22Rv1 (cell line): ENCODE measurements at regions not wholly inside any gene's neighbourhood (a gene's known extent, or its start where the extent isn't known, plus 50 kb on each side); places are given as distances from the start of the nearest gene placed in this dataset.

Experiments used
- ZFX ChIP-seq: fragments of 450-650 bp; IDR thresholded peaks from 2 replicates; pipeline ENCODE4 v1.6.1; 2017; ENCODE audit warnings: antibody characterized with exemption, borderline replicate concordance
- TF ChIP-seq, protein P1 (sequence below): fragments of 450-650 bp; IDR thresholded peaks from 2 replicates; pipeline ENCODE4 v1.5.1; 2017; ENCODE audit warnings: mild to moderate bottlenecking

DNA sequence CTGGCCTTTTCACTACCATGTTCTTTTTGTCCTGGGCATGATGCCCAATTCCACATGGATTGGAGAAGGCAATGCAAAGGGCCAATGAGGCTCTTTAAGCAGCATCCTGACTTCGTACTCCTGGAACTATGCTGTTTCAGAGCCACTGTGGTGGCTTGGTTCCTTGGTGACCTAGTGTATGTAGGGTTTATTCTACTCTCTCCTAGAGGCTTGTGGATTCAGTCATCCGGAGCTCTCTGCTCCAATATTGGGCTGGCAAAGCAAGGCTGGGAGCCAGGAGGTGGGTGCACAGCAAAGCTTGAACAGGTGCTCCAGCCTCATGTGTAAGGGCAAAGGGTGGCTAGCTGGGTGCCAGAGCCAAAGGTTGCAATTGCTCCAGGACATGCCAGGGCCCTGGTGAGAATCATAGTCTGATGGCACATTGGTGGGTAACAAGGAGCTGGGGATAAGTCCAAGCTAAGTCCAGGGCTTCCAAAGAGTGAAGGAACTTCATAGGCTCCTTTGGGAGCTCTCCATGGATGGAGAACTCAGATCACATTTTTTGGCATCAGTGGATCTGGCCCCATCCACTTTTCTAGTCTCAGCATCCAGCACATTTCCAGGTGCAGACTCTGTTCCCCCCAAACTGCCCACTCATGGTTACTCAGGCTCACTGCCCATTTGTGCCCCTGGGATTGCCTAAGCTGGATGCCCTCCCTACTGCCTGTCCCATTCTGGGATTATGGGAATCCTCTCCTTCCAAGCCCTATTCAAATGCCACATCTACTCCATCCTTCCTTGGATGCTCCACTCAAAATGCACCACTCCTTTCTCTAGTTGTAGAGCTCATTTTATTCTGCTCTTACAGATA, 253.9 kb downstream of the EMP1 start:
- TF ChIP-seq, protein P1, sequence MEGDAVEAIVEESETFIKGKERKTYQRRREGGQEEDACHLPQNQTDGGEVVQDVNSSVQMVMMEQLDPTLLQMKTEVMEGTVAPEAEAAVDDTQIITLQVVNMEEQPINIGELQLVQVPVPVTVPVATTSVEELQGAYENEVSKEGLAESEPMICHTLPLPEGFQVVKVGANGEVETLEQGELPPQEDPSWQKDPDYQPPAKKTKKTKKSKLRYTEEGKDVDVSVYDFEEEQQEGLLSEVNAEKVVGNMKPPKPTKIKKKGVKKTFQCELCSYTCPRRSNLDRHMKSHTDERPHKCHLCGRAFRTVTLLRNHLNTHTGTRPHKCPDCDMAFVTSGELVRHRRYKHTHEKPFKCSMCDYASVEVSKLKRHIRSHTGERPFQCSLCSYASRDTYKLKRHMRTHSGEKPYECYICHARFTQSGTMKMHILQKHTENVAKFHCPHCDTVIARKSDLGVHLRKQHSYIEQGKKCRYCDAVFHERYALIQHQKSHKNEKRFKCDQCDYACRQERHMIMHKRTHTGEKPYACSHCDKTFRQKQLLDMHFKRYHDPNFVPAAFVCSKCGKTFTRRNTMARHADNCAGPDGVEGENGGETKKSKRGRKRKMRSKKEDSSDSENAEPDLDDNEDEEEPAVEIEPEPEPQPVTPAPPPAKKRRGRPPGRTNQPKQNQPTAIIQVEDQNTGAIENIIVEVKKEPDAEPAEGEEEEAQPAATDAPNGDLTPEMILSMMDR = no peak
- no peak for TF ChIP-seq ZFX
